DOHH2 (cell line): ENCODE measurements at regions not wholly inside any gene's neighbourhood (a gene's known extent, or its start where the extent isn't known, plus 50 kb on each side); places are given as distances from the start of the nearest gene placed in this dataset.

Experiments
- H3F3A ChIP-seq: fragments of 200-600 bp; sonication (generic), shearing (Covaris generic); 2 replicates; pipeline ENCODE4 v1.6.0; 2016; ENCODE audit warnings: antibody characterized with exemption, mild to moderate bottlenecking; ENCODE audit not compliant: control insufficient read depth, insufficient read depth
- H3K27ac ChIP-seq: fragments of 200-600 bp; sonication (generic); 2 replicates; pipeline ENCODE4 v1.5.1; 2014; ENCODE audit warnings: low read depth, mild to moderate bottlenecking, low read length, moderate library complexity
- H3K27me3 ChIP-seq: fragments of 200-600 bp; sonication (generic); 2 replicates; pipeline ENCODE4 v1.6.1; 2014; ENCODE audit warnings: mild to moderate bottlenecking, low read length, mixed read lengths; ENCODE audit not compliant: control insufficient read depth
- H3K36me3 ChIP-seq: fragments of 200-600 bp; sonication (generic); 2 replicates; pipeline ENCODE4 v1.6.1; 2014; ENCODE audit warnings: mild to moderate bottlenecking, low read length, moderate library complexity, mixed read lengths; ENCODE audit not compliant: control insufficient read depth
- H3K4me1 ChIP-seq: fragments of 200-600 bp; sonication (generic); 2 replicates; pipeline ENCODE4 v1.6.1; 2014; ENCODE audit warnings: mild to moderate bottlenecking, low read length, mixed read lengths; ENCODE audit not compliant: control insufficient read depth
- H3K4me2 ChIP-seq: fragments of 200-600 bp; sonication (generic); 2 replicates; pipeline ENCODE4 v1.6.0; 2014; ENCODE audit warnings: mild to moderate bottlenecking, low read length, moderate library complexity
- H3K4me3 ChIP-seq: fragments of 200-600 bp; sonication (generic); 2 replicates; pipeline ENCODE4 v1.5.1; 2014; ENCODE audit warnings: mild to moderate bottlenecking, low read length, mixed read lengths
- H3K79me2 ChIP-seq: fragments of 200-600 bp; sonication (generic); 2 replicates; pipeline ENCODE4 v1.6.1; 2014; ENCODE audit warnings: mild to moderate bottlenecking, low read length, mixed read lengths; ENCODE audit not compliant: control insufficient read depth
- H3K9me2 ChIP-seq: fragments of 200-600 bp; sonication (generic); replicated peaks from 2 replicates; pipeline ENCODE4 v1.6.1; 2014; ENCODE audit warnings: mild to moderate bottlenecking, low read length, mixed read lengths; ENCODE audit not compliant: control insufficient read depth
- H3K9me3 ChIP-seq: fragments of 200-600 bp; sonication (generic); 2 replicates; pipeline ENCODE4 v1.6.1; 2014; ENCODE audit warnings: antibody characterized with exemption, low read length, mixed read lengths; ENCODE audit not compliant: control insufficient read depth, insufficient read depth
- H4K20me1 ChIP-seq: fragments of 200-600 bp; sonication (generic); 2 replicates; pipeline ENCODE4 v1.6.0; 2014; ENCODE audit warnings: low read depth, mild to moderate bottlenecking, antibody characterized with exemption, low read length, moderate library complexity; ENCODE audit not compliant: control insufficient read depth, insufficient read depth
- CTCF ChIP-seq: fragments of 200-600 bp; sonication (generic); IDR thresholded peaks from one replicate; pipeline ENCODE4 v1.5.1; 2014; ENCODE audit warnings: antibody characterized with exemption, mild to moderate bottlenecking, low read depth, low read length; ENCODE audit not compliant: poor library complexity, severe bottlenecking
- EZH2phosphoT487 ChIP-seq: fragments of 200-600 bp; sonication (generic); IDR thresholded peaks from 2 replicates; pipeline ENCODE4 v1.6.1; 2017; ENCODE audit warnings: borderline replicate concordance, mild to moderate bottlenecking, antibody characterized with exemption, low read length, moderate library complexity, mixed read lengths

DNA sequence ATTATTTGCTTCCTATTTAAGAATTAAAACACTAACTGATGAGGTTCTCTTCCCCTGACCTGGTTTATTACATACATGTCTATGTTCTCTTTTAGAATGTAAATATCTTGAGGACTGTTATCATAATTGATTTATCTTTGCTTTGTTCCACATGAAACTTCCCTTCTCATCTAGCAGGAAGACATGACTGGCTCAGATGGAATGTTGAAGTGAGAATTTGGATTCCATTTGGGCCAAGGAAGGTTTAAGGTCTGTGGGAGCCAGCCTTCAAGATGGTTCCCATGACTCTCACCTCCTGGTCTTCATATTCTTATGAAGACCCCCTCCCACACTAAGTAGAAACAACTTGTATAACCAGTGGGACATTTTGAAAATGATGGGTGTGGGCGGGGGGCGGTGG, 222.2 kb upstream of the GADL1 start:
- Histone ChIP-seq H3K4me2 (no peak overlapping the region), H3K79me2 (no peaks in the 10 kb centered on the region), H4K20me1 (no peaks in the 10 kb centered on the region), H3F3A (no peaks in the 10 kb centered on the region), H3K9me2 (no peaks in the 10 kb centered on the region), H3K4me3 (no peak overlapping the region), H3K36me3 (no peaks in the 10 kb centered on the region), H3K27me3 (no peaks in the 10 kb centered on the region), H3K9me3 (no peaks in the 10 kb centered on the region), H3K27ac (no peak overlapping the region), H3K4me1 (no peaks in the 10 kb centered on the region)
- TF ChIP-seq CTCF (no peak), EZH2phosphoT487 (no peak)

DNA sequence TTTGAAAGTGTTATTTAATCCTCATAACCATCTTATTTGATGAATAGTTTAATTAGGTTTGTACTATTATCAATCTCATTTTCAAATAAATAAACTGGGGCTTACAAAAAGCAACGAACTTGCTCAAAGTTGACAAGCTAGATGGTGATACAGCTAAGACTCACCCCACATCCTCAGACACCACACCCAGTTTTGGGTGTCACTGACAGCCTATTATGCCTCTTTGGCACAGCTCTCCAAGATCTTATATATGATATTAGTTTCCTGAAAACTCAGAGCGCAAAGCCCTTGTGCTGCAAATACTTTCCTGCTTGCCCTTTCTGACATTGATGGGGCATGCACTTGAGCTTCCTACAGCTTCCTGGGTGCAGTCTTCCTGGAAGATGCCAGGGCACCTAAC, 223.4 kb upstream of the GADL1 start:
- no peaks in the 10 kb centered on the region for H3F3A ChIP-seq
- no peak for TF ChIP-seq EZH2phosphoT487
- no peak for TF ChIP-seq CTCF
- no peak overlapping the region for H3K27ac ChIP-seq
- H3K9me3 ChIP-seq: no peaks in the 10 kb centered on the region
- H3K36me3 ChIP-seq: no peaks in the 10 kb centered on the region
- H3K4me2 ChIP-seq: no peak overlapping the region
- H3K9me2 ChIP-seq: no peaks in the 10 kb centered on the region
- no peaks in the 10 kb centered on the region for H3K79me2 ChIP-seq
- H3K4me1 ChIP-seq: no peaks in the 10 kb centered on the region
- H3K27me3 ChIP-seq: no peaks in the 10 kb centered on the region
- no peak overlapping the region for H3K4me3 ChIP-seq
- H4K20me1 ChIP-seq: no peaks in the 10 kb centered on the region

- H3K4me1 ChIP-seq: no peaks in the 10 kb centered on the region
- no peak for TF ChIP-seq CTCF
- TF ChIP-seq EZH2phosphoT487: no peak
- no peaks in the 10 kb centered on the region for H3K36me3 ChIP-seq
- no peaks in the 10 kb centered on the region for H3K27me3 ChIP-seq
- no peak overlapping the region for H3K27ac ChIP-seq
- H3K79me2 ChIP-seq: no peaks in the 10 kb centered on the region
- no peaks in the 10 kb centered on the region for H3F3A ChIP-seq
- H3K9me2 ChIP-seq: no peaks in the 10 kb centered on the region
- H3K9me3 ChIP-seq: no peaks in the 10 kb centered on the region
- no peak overlapping the region for H3K4me3 ChIP-seq
- H3K4me2 ChIP-seq: no peak overlapping the region
- no peaks in the 10 kb centered on the region for H4K20me1 ChIP-seq
Measured at GRCh38 chr3:31124373-31124772, 229.9 kb upstream of the GADL1 start.
